ENCODE measurements at regions not wholly inside any gene's neighbourhood (a gene's known extent, or its start where the extent isn't known, plus 50 kb on each side); places are given as distances from the start of the nearest gene placed in this dataset.

- peak overlapping the region in 1 of 3 experiments; percentile 7 for H3K4me3 ChIP-seq (replicated peaks in 1 of 3; ENCODE audit: insufficient read depth in 1 of 3, low read depth in 1 of 3, low read length in 3 of 3)
- FAIRE-seq (peak; percentile 46), DNase-seq (ENCODE audit: low read depth, low spot score) (peak; percentile 94)
- H3K4me2 ChIP-seq (ENCODE audit: insufficient read depth, low read length), result peak overlapping the region; percentile 88
- no peak overlapping the region for H2AFZ ChIP-seq (ENCODE audit: low read depth, low read length)
- peak overlapping the region; percentile 86 for H3K9ac ChIP-seq (replicated peaks; ENCODE audit: extremely low read depth, insufficient read depth, low read length)
- H3K79me2 ChIP-seq (ENCODE audit: control insufficient read depth, insufficient read depth, low read length), result no peaks in the 10 kb centered on the region
- TF ChIP-seq MYC (IDR thresholded peaks at IDR 0.05; ENCODE audit: low read depth, low read length), result no peak
- no peak for TF ChIP-seq POLR2AphosphoS5 (IDR thresholded peaks at IDR 0.05; ENCODE audit: insufficient read depth, low read depth, low read length)
- TF ChIP-seq MAX (IDR thresholded peaks at IDR 0.05; ENCODE audit: insufficient read depth, insufficient read length), result no peak
- TF ChIP-seq CTCF (IDR thresholded peaks at IDR 0.05; ENCODE audit: extremely low read depth in 1 of 2, insufficient read depth in 1 of 2, low read depth in 1 of 2, low read length in 2 of 2), result no peak
- TF ChIP-seq EZH2 (IDR thresholded peaks at IDR 0.05; ENCODE audit: borderline replicate concordance, low read depth, low read length, severe bottlenecking), result no peak
- TF ChIP-seq JUN (IDR thresholded peaks at IDR 0.05; ENCODE audit: borderline replicate concordance, insufficient read depth, insufficient read length, low read depth), result peak; percentile 88
- peak; percentile 96 for TF ChIP-seq GATA2 (IDR thresholded peaks at IDR 0.05; ENCODE audit: insufficient read depth, insufficient read length, low read depth, low read length)
- peak; percentile 52 for TF ChIP-seq FOS (IDR thresholded peaks at IDR 0.05; ENCODE audit: borderline replicate concordance, insufficient read depth, low read length)
- TF ChIP-seq POLR2A (IDR thresholded peaks at IDR 0.05; ENCODE audit: low read depth, low read length), result no peak
- ChIA-PET POLR2A (interaction anchor here (2.1 to 2.6 kb wide), 3 partner anchors 21 to 331 kb away, joined by 6 to 22 read pairs (median 7); partner anchors contain the start of gene NFKBIZ), CTCF (interaction anchor here (0.7 to 4.2 kb wide), 13 partner anchors 14 to 378 kb away, joined by 3 to 57 read pairs (median 6); partner anchors contain the start of gene NFKBIZ)
- no peaks in the 10 kb centered on the region for H3K9me3 ChIP-seq (replicated peaks; ENCODE audit: control insufficient read depth, insufficient read depth, low read length)
- no peaks in the 10 kb centered on the region for H3K9me1 ChIP-seq (replicated peaks; ENCODE audit: control insufficient read depth, extremely low read depth, insufficient read depth, low read length)
- H3K27ac ChIP-seq (ENCODE audit: insufficient read depth, low read depth, low read length), result peak overlapping the region; percentile 97
- intact Hi-C loops (cut with micrococcal nuclease), result loop anchor here (1.0 to 5.0 kb wide), 9 partner anchors 17 to 367 kb away; no protein-coding TSS in a partner anchor
- peaks cover 0 to 4% of the 10 kb centered on the region in 2 experiments for H3K27me3 ChIP-seq (ENCODE audit: control insufficient read depth in 2 of 2, insufficient read depth in 2 of 2, low read length in 2 of 2)
- BruUV-seq (replicated peaks), result TSS peak; percentile 71
- H3K36me3 ChIP-seq (ENCODE audit: control insufficient read depth in 2 of 2, extremely low read depth in 1 of 2, insufficient read depth in 2 of 2, low read length in 2 of 2), result no peaks in the 10 kb centered on the region
- no peaks in the 10 kb centered on the region for H4K20me1 ChIP-seq (replicated peaks; ENCODE audit: control insufficient read depth, extremely low read depth, insufficient read depth, low read length)
- dilution Hi-C loops (cut with MboI; ENCODE audit: extremely low pct_ligation_motif_present, low sequenced_read_pairs), result no loop called here
- H3K4me1 ChIP-seq (ENCODE audit: control insufficient read depth, extremely low read depth, insufficient read depth, low read length), result peaks cover 65% of the 10 kb centered on the region
These were observed 254.4 kb upstream of the ZPLD1 start for GRCh38 chr3:102180280-102180931.
